HepG2 (cell line): ENCODE measurements at regions not wholly inside any gene's neighbourhood (a gene's known extent, or its start where the extent isn't known, plus 50 kb on each side); places are given as distances from the start of the nearest gene placed in this dataset.

Experiments used
- ATAC-seq: fragments of 200-7000 bp; cut with Tn5 transposase; 3 replicates; pipeline ENCODE4 v1.9.1; 2020; ENCODE audit warnings: mild to moderate bottlenecking, moderate library complexity
- BruUV-seq: library from RNA; stranded (reverse); fragments of 400-500 nt; replicated peaks from 2 replicates; lab custom pipeline; 2021; lab: Mats Ljungman, UMichigan
- CTCF ChIA-PET: fragments of 300-600 bp; formaldehyde crosslinking; extraction: SDS; loops from one replicate; lab custom pipeline; 2021; ENCODE audit warnings: low total read pairs, inconsistent platforms, low intra/inter-chr PET ratio; lab: Yijun Ruan, JAX
- POLR2A ChIA-PET: fragments of 350-600 bp; sonication (Branson Sonifier 250); formaldehyde crosslinking; loops from one replicate; lab custom pipeline; 2020; ENCODE audit warnings: antibody characterized with exemption, inconsistent platforms; lab: Yijun Ruan, JAX
- DNase-seq: peaks from one replicate; pipeline ENCODE4 v3.0.0-alpha.2; 2015; ENCODE audit warnings: low spot score
- FAIRE-seq: peaks from 3 replicates; lab custom pipeline; 2011; peaks lifted over from hg19 to GRCh38; lab: Jason Lieb, UNC
- H2AFZ ChIP-seq: one replicate; pipeline ENCODE4 v1.6.1; 2011; ENCODE audit warnings: low read length, inconsistent platforms
- H3K27ac ChIP-seq: fragments of 300-600 bp; 3 replicates; pipeline ENCODE4 v1.8.0; 2011; ENCODE audit warnings: mixed run types, mild to moderate bottlenecking, mixed read lengths, low read length, inconsistent platforms; ENCODE audit not compliant: insufficient read depth; ENCODE audit errors: extremely low read length
- H3K27me3 ChIP-seq, 2 experiments: fragments of 200-600 bp in 1 of 2; 2 replicates in 1 of 2; 3 replicates in 1 of 2; pipeline versions ENCODE4 v1.6.0 to v1.8.0; 2011; ENCODE audit warnings: low read length in 2 of 2, mild to moderate bottlenecking in 2 of 2, moderate library complexity in 2 of 2, inconsistent platforms in 1 of 2; ENCODE audit not compliant: insufficient read depth in 2 of 2, control insufficient read depth in 1 of 2
- H3K36me3 ChIP-seq, 2 experiments: fragments of 200-600 bp in 1 of 2; replicated peaks in 1 of 2; 2 replicates in 1 of 2; 3 replicates in 1 of 2; pipeline versions ENCODE4 v1.5.1 to v1.8.0; 2011; ENCODE audit warnings: low read length in 2 of 2, inconsistent platforms in 1 of 2; ENCODE audit not compliant: insufficient read depth in 2 of 2, control insufficient read depth in 1 of 2
- H3K4me1 ChIP-seq: 2 replicates; pipeline ENCODE4 v1.5.1; 2012; ENCODE audit warnings: low read length, inconsistent platforms; ENCODE audit not compliant: insufficient read depth
- H3K4me2 ChIP-seq: 2 replicates; pipeline ENCODE4 v1.6.0; 2011; ENCODE audit warnings: low read depth, low read length, inconsistent platforms
- H3K4me3 ChIP-seq, 3 experiments: fragments of 200-600 bp in 1 of 3; sonication (generic), shearing (Covaris generic) in 1 of 3; replicated peaks in 1 of 3; 2 replicates each; pipeline ENCODE4 v1.5.1; 2011 to 2016; ENCODE audit warnings: low read length in 3 of 3, inconsistent platforms in 2 of 3, low read depth in 2 of 3, mild to moderate bottlenecking in 2 of 3, control low read depth in 1 of 3, mixed read lengths in 1 of 3; ENCODE audit not compliant: insufficient read depth in 1 of 3
- H3K79me2 ChIP-seq: one replicate; pipeline ENCODE4 v1.6.1; 2011; ENCODE audit warnings: low read length, inconsistent platforms; ENCODE audit not compliant: insufficient read depth
- H3K9ac ChIP-seq: 2 replicates; pipeline ENCODE4 v1.6.0; 2011; ENCODE audit warnings: mild to moderate bottlenecking, low read depth, low read length, inconsistent platforms; ENCODE audit not compliant: insufficient read depth
- H3K9me3 ChIP-seq: 2 replicates; pipeline ENCODE4 v1.5.1; 2012; ENCODE audit warnings: mild to moderate bottlenecking, low read length
- H4K20me1 ChIP-seq: 2 replicates; pipeline ENCODE4 v1.6.0; 2011; ENCODE audit warnings: inconsistent platforms, mild to moderate bottlenecking, low read length, moderate library complexity; ENCODE audit not compliant: insufficient read depth
- ATRX ChIP-seq: sonication (generic); formaldehyde crosslinking; IDR thresholded peaks from 2 replicates; pipeline ENCODE4 v1.4.0; 2020; ENCODE audit warnings: missing genetic modification reagents, borderline replicate concordance
- ELF3 ChIP-seq: IDR thresholded peaks from 2 replicates; pipeline ENCODE4 v1.6.1; 2016; ENCODE audit warnings: missing genetic modification reagents, missing compliant biosample characterization
- HOXA9 ChIP-seq: sonication (generic); formaldehyde crosslinking; IDR thresholded peaks from 2 replicates; pipeline ENCODE4 v1.8.1; 2022; ENCODE audit warnings: missing genetic modification reagents, mild to moderate bottlenecking, moderate library complexity, borderline replicate concordance
- TBP ChIP-seq: sonication (generic); formaldehyde crosslinking; IDR thresholded peaks from 2 replicates; pipeline ENCODE4 v1.5.0; 2020; ENCODE audit warnings: missing genetic modification reagents
- ZBTB38 ChIP-seq: sonication (generic); formaldehyde crosslinking; IDR thresholded peaks from 2 replicates; pipeline ENCODE4 v1.5.1; 2020; ENCODE audit warnings: mild to moderate bottlenecking, missing genetic modification reagents
- ZFYVE20 ChIP-seq: sonication (generic); formaldehyde crosslinking; IDR thresholded peaks from 2 replicates; pipeline ENCODE4 v1.8.0; 2023; ENCODE audit warnings: low read depth, mild to moderate bottlenecking, moderate library complexity, missing genetic modification reagents, borderline replicate concordance
- ZNF44 ChIP-seq: sonication (generic); formaldehyde crosslinking; IDR thresholded peaks from 2 replicates; pipeline ENCODE4 v1.5.1; 2020; ENCODE audit warnings: mild to moderate bottlenecking, missing genetic modification reagents
- ZNF530 ChIP-seq: sonication (generic); formaldehyde crosslinking; IDR thresholded peaks from 2 replicates; pipeline ENCODE4 v1.5.0; 2020; ENCODE audit warnings: low read depth, mild to moderate bottlenecking, missing genetic modification reagents
- ZNF891 ChIP-seq: sonication (generic); formaldehyde crosslinking; IDR thresholded peaks from 2 replicates; pipeline ENCODE4 v1.5.0; 2020; ENCODE audit warnings: mild to moderate bottlenecking, missing genetic modification reagents
- ZSCAN12 ChIP-seq: sonication (generic); formaldehyde crosslinking; IDR thresholded peaks from 2 replicates; pipeline ENCODE4 v1.9.0; 2021; ENCODE audit warnings: mild to moderate bottlenecking, missing genetic modification reagents
- WGBS: methylation state at CpG from one replicate; pipeline ENCODE4 v1.1.6; 2017; ENCODE audit warnings: low lambda C conversion rate; 5-methylcytosine and 5-hydroxymethylcytosine counted together
- in situ Hi-C: cut with HindIII; loops from 2 replicates; pipeline ENCODE4 v1.10.0; 2017; ENCODE audit warnings: low pct_unique_long_range_greater_than_20kb; ENCODE audit not compliant: extremely low pct_ligation_motif_present
- intact Hi-C: fragments of 100-400 bp; cut with micrococcal nuclease; formaldehyde crosslinking; loops from one replicate; pipeline ENCODE4 v1.10.0; 2022; ENCODE audit not compliant: unreplicated experiment
- TF ChIP-seq, protein P1 (sequence below): sonication (generic); formaldehyde crosslinking; IDR thresholded peaks from 2 replicates; pipeline ENCODE4 v1.8.1; 2023; ENCODE audit warnings: missing genetic modification reagents, mild to moderate bottlenecking, borderline replicate concordance
- TF ChIP-seq, protein P2 (sequence below): sonication (generic); formaldehyde crosslinking; IDR thresholded peaks from 2 replicates; pipeline ENCODE4 v1.5.0; 2020; ENCODE audit warnings: missing genetic modification reagents

DNA sequence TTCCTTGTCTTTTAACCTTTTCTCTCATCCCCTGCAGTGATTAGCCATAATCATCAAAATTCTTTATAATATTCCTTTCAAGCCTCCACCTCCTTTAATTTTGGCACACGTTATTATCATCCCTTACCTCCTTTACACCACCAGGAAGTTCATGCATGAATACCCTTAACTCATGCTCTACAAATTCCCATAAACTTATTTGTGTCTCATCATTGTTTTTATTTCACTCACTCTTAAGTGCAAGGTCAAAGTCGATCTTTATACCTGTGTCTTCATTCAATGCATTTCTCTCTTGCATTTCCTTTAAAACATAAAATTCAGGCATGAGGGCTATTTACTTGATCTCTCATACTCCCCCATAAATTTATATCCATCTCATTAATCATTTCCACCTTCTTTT lies 1064.6 kb upstream of the CADM2 start (continued):
- TF ChIP-seq ZNF891 = no peak
- no peak for TF ChIP-seq HOXA9 (CRISPR knock-in tag)
- TF ChIP-seq, protein P1, sequence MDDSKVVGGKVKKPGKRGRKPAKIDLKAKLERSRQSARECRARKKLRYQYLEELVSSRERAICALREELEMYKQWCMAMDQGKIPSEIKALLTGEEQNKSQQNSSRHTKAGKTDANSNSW (CRISPR knock-in tag) = no peak
- TF ChIP-seq ZSCAN12 (CRISPR knock-in tag) = no peak
- no peak for TF ChIP-seq ATRX (CRISPR knock-in tag)

DNA sequence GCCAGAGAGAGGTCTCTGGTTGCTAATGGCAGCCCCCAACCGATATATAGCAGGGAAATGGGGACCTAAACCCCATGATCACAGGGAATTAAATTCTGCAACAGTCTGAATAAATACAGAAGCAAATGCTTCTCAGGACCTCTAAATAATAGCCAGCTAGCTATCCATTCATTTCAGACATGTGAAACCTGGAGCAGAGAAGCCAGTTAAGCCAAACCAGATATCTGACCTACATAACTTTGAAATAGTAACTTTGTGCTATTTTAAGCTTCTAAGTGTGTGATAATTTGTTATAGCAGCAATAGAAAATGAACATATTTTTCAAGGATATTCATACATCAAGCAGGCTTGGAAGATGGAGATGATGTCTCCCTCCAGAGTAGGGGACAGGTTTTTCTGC lies 1062.9 kb upstream of the CADM2 start:
- ChIA-PET CTCF (no interaction called here), POLR2A (no interaction called here)
- Histone ChIP-seq H3K4me1 (no peaks in the 10 kb centered on the region), H3K4me2 (no peak overlapping the region), H3K9me3 (no peaks in the 10 kb centered on the region), H3K9ac (no peak overlapping the region), H3K36me3 (no peaks in the 10 kb centered on the region), H3K79me2 (no peaks in the 10 kb centered on the region), H3K27me3 (no peaks in the 10 kb centered on the region), H4K20me1 (no peaks in the 10 kb centered on the region), H3K4me3 (no peak overlapping the region), H3K27ac (no peak overlapping the region), H2AFZ (no peak overlapping the region)
- FAIRE-seq (no peak), ATAC-seq (no peak), DNase-seq (no peak)
- TF ChIP-seq, protein P2, sequence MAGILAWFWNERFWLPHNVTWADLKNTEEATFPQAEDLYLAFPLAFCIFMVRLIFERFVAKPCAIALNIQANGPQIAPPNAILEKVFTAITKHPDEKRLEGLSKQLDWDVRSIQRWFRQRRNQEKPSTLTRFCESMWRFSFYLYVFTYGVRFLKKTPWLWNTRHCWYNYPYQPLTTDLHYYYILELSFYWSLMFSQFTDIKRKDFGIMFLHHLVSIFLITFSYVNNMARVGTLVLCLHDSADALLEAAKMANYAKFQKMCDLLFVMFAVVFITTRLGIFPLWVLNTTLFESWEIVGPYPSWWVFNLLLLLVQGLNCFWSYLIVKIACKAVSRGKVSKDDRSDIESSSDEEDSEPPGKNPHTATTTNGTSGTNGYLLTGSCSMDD (CRISPR knock-in tag) = no peak
- no peak for TF ChIP-seq TBP (CRISPR knock-in tag)
- no peak for TF ChIP-seq ZNF530 (CRISPR knock-in tag)
- TF ChIP-seq ZBTB38 (CRISPR knock-in tag) = no peak
- no peak for TF ChIP-seq ZNF44 (CRISPR knock-in tag)
- no peak for TF ChIP-seq ZFYVE20 (CRISPR knock-in tag)
- no peak for TF ChIP-seq ELF3 (CRISPR knock-in tag)
- no TSS peak for BruUV-seq
- intact Hi-C loops = no loop called here
- in situ Hi-C loops = no loop called here
- WGBS = 14% methylated on average over 1 of the region's 1 CpG
